Caco-2 (cell line): ENCODE measurements at regions not wholly inside any gene's neighbourhood (a gene's known extent, or its start where the extent isn't known, plus 50 kb on each side); places are given as distances from the start of the nearest gene placed in this dataset.

Experiments
- BruUV-seq: library from RNA; stranded (reverse); fragments of 400-500 nt; replicated peaks from 2 replicates; lab custom pipeline; 2021; lab: Mats Ljungman, UMichigan
- CTCF ChIA-PET: fragments of 300-600 bp; sonication (Branson Sonifier 250); formaldehyde crosslinking; loops from one replicate; lab custom pipeline; 2022; ENCODE audit warnings: antibody characterized with exemption; lab: Charles Lee
- POLR2A ChIA-PET: fragments of 300-600 bp; sonication (Branson Sonifier 250); formaldehyde crosslinking; loops from one replicate; lab custom pipeline; 2022; ENCODE audit warnings: antibody characterized with exemption; lab: Charles Lee
- DNase-seq, 2 experiments: peaks; one replicate each; pipeline versions ENCODE4 v3.0.0 to v3.0.0-alpha.2; 2020 to 2022
- H3K27me3 ChIP-seq: replicated peaks from 2 replicates; pipeline ENCODE4 v1.6.0; 2011; ENCODE audit warnings: low read length; ENCODE audit not compliant: control insufficient read depth, insufficient read depth
- H3K36me3 ChIP-seq: 2 replicates; pipeline ENCODE4 v1.5.1; 2011; ENCODE audit warnings: low read length; ENCODE audit not compliant: control insufficient read depth, insufficient read depth
- H3K4me1 ChIP-seq: fragments of 250-450 bp; sonication (Bioruptor Pico); 2 replicates; pipeline ENCODE4 v1.5.1; 2020; ENCODE audit warnings: mild to moderate bottlenecking
- H3K4me3 ChIP-seq: 2 replicates; pipeline ENCODE4 v1.5.1; 2011; ENCODE audit warnings: low read depth, mild to moderate bottlenecking, control low read depth, low read length
- H3K9me3 ChIP-seq: fragments of 250-450 bp; sonication (Bioruptor Pico); 2 replicates; pipeline ENCODE4 v1.5.1; 2020; ENCODE audit warnings: mild to moderate bottlenecking, moderate library complexity
- H3K27ac Mint-ChIP-seq: one replicate; pipeline ENCODE4 v1.8.0; 2022; ENCODE audit warnings: mixed read lengths; ENCODE audit not compliant: unreplicated experiment
- H3K27me3 Mint-ChIP-seq: one replicate; pipeline ENCODE4 v1.8.0; 2022; ENCODE audit warnings: mixed read lengths; ENCODE audit not compliant: insufficient read depth, unreplicated experiment
- H3K36me3 Mint-ChIP-seq: one replicate; pipeline ENCODE4 v1.8.0; 2022; ENCODE audit warnings: mild to moderate bottlenecking, mixed read lengths; ENCODE audit not compliant: insufficient read depth, unreplicated experiment
- H3K4me1 Mint-ChIP-seq: one replicate; pipeline ENCODE4 v1.8.0; 2022; ENCODE audit warnings: low read depth, mixed read lengths; ENCODE audit not compliant: unreplicated experiment
- H3K4me3 Mint-ChIP-seq: one replicate; pipeline ENCODE4 v1.8.0; 2022; ENCODE audit warnings: mild to moderate bottlenecking, moderate library complexity, mixed read lengths; ENCODE audit not compliant: unreplicated experiment
- H3K9me3 Mint-ChIP-seq: one replicate; pipeline ENCODE4 v1.8.0; 2022; ENCODE audit warnings: mixed read lengths; ENCODE audit not compliant: unreplicated experiment
- intact Hi-C: fragments of 100-400 bp; cut with micrococcal nuclease; formaldehyde crosslinking; loops from one replicate; pipeline ENCODE4 v1.10.0; 2022; ENCODE audit not compliant: unreplicated experiment
- TF ChIP-seq, protein P1 (sequence below), 2 experiments: fragments of 200-600 bp in 1 of 2; IDR thresholded peaks; 1 replicate in 1 of 2; 2 replicates in 1 of 2; pipeline versions ENCODE4 v1.5.1 to v1.8.0; 2011 to 2022; ENCODE audit warnings: antibody characterized with exemption in 1 of 2, control low read depth in 1 of 2, inconsistent platforms in 1 of 2, low read depth in 1 of 2, low read length in 1 of 2, mild to moderate bottlenecking in 1 of 2, moderate library complexity in 1 of 2; ENCODE audit not compliant: insufficient read depth in 1 of 2, severe bottlenecking in 1 of 2, unreplicated experiment in 1 of 2

DNA sequence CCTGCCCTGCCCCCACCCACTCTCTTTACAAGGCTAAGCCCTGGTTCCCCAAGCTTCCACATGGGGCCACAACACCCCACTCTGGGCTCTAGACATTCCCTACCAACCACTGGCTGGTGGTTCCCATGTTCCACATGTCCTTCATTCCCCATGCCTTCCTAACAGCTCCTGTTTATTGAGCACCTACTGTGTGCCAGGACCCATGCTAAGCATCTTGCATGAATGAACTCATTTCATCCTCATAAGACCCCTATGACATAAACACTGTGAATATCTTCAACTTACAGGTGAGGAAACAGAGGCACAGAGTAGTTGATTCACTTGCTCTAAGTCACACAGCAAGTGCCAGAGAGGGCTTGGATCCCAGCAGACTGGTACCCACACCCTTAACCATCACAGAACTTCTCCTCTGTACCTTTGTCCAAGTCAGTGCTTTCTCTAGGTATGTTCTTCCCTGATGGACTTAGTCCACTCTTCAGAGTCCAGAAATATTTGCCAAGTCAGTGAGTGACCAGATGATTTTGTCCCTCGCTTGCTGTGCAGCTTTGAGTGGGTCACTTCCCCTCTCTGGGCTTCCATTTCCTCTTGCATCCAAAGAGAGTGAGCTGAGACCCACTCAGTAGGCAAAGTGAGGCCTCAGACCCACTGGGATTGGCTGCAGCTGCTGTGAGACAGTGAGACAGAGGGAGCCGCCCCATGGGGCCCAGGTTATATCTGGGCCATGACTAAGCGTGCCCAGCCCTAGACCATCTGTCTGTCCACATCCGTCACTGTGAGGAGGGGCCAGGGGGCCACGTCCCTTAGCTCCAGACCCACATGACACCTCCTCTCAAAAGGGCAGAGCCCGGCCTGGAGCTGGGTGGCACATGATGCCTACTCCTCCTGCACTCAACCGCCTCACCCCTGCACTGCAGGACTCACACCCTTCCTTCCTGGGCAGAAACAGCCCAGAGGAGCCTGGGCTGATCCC lies 132.4 kb downstream of the MN1 start:
- peaks cover 10% of the 10 kb centered on the region for H3K9me3 Mint-ChIP-seq
- peaks cover 35% of the 10 kb centered on the region for H3K4me1 Mint-ChIP-seq
- H3K9me3 ChIP-seq: peaks cover 3% of the 10 kb centered on the region; the same call in 1 of the 2 replicates
- H3K27ac Mint-ChIP-seq: peak overlapping the region; percentile 90
- no peaks in the 10 kb centered on the region for H3K36me3 ChIP-seq
- CTCF ChIA-PET: no interaction called here
- no peaks in the 10 kb centered on the region for H3K27me3 ChIP-seq
- intact Hi-C loops: no loop called here
- peak overlapping the region; percentile 27 for H3K4me3 Mint-ChIP-seq
- BruUV-seq: TSS peak; percentile 75
- peak; percentile 53 to 84 for DNase-seq
- POLR2A ChIA-PET: no interaction called here
- H3K4me3 ChIP-seq: no peak overlapping the region
- TF ChIP-seq, protein P1, sequence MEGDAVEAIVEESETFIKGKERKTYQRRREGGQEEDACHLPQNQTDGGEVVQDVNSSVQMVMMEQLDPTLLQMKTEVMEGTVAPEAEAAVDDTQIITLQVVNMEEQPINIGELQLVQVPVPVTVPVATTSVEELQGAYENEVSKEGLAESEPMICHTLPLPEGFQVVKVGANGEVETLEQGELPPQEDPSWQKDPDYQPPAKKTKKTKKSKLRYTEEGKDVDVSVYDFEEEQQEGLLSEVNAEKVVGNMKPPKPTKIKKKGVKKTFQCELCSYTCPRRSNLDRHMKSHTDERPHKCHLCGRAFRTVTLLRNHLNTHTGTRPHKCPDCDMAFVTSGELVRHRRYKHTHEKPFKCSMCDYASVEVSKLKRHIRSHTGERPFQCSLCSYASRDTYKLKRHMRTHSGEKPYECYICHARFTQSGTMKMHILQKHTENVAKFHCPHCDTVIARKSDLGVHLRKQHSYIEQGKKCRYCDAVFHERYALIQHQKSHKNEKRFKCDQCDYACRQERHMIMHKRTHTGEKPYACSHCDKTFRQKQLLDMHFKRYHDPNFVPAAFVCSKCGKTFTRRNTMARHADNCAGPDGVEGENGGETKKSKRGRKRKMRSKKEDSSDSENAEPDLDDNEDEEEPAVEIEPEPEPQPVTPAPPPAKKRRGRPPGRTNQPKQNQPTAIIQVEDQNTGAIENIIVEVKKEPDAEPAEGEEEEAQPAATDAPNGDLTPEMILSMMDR (IDR thresholded peaks at IDR 0.05; ENCODE audit: insufficient read depth in 1 of 2, low read depth in 1 of 2, low read length in 1 of 2, severe bottlenecking in 1 of 2, unreplicated experiment in 1 of 2): no peak
- H3K27me3 Mint-ChIP-seq: no peaks in the 10 kb centered on the region
- H3K36me3 Mint-ChIP-seq: peaks cover 5% of the 10 kb centered on the region
- peaks cover 36% of the 10 kb centered on the region for H3K4me1 ChIP-seq

GRCh38 chr22:27669798-27670599 lies 131.6 kb downstream of the MN1 start:
- no TSS peak for BruUV-seq
- Histone ChIP-seq H3K36me3 (no peaks in the 10 kb centered on the region), H3K27me3 (no peaks in the 10 kb centered on the region), H3K9me3 (peaks cover 3% of the 10 kb centered on the region; the same call in 1 of the 2 replicates), H3K4me1 (peaks cover 30% of the 10 kb centered on the region), H3K4me3 (no peak overlapping the region)
- ChIA-PET POLR2A (interaction anchor here (0.5 to 1.1 kb wide), 4 partner anchors 16 to 212 kb away, joined by 3 to 7 read pairs (median 4); no protein-coding TSS in a partner anchor), CTCF (interaction anchor here (0.7 kb wide), 1 partner anchor 15 kb away, joined by 3 read pairs; no protein-coding TSS in a partner anchor)
- peak; percentile 55 to 68 for DNase-seq
- TF ChIP-seq, protein P1 (IDR thresholded peaks at IDR 0.05; ENCODE audit: insufficient read depth in 1 of 2, low read depth in 1 of 2, low read length in 1 of 2, severe bottlenecking in 1 of 2, unreplicated experiment in 1 of 2): no peak
- peaks cover 5% of the 10 kb centered on the region for H3K36me3 Mint-ChIP-seq
- H3K27ac Mint-ChIP-seq: peak overlapping the region; percentile 90
- peak overlapping the region; percentile 27 for H3K4me3 Mint-ChIP-seq
- peaks cover 10% of the 10 kb centered on the region for H3K9me3 Mint-ChIP-seq
- no peaks in the 10 kb centered on the region for H3K27me3 Mint-ChIP-seq
- intact Hi-C loops: loop anchor here (2.0 kb wide), 1 partner anchor 23 kb away; no protein-coding TSS in a partner anchor
- peaks cover 35% of the 10 kb centered on the region for H3K4me1 Mint-ChIP-seq
